Neural cell (in vitro differentiated cells): ENCODE measurements at regions not wholly inside any gene's neighbourhood (a gene's known extent, or its start where the extent isn't known, plus 50 kb on each side); places are given as distances from the start of the nearest gene placed in this dataset.

Experiments used
- CTCF ChIP-seq: fragments of 450-650 bp; IDR thresholded peaks from 2 replicates; pipeline ENCODE4 v1.5.1; 2014; ENCODE audit warnings: antibody characterized with exemption, mild to moderate bottlenecking, moderate library complexity; ENCODE audit not compliant: poor library complexity, severe bottlenecking
- EP300 ChIP-seq: fragments of 450-650 bp; conservative IDR thresholded peaks from 2 replicates; pipeline ENCODE4 v1.6.1; 2014; ENCODE audit warnings: antibody characterized with exemption, mild to moderate bottlenecking, moderate library complexity; ENCODE audit not compliant: poor library complexity, severe bottlenecking
- EZH2 ChIP-seq: fragments of 200-600, 300-800 bp; shearing (Covaris generic), sonication (generic); IDR thresholded peaks from 2 replicates; pipeline ENCODE4 v1.6.1; 2014; ENCODE audit warnings: antibody characterized with exemption, low read length, borderline replicate concordance, mild to moderate bottlenecking; ENCODE audit not compliant: insufficient read depth, poor library complexity, severe bottlenecking
- MXI1 ChIP-seq: fragments of 450-650 bp; conservative IDR thresholded peaks from 2 replicates; pipeline ENCODE4 v1.6.1; 2014; ENCODE audit warnings: antibody characterized with exemption, mild to moderate bottlenecking; ENCODE audit not compliant: poor library complexity, severe bottlenecking
- POLR2AphosphoS5 ChIP-seq: IDR thresholded peaks from 2 replicates; pipeline ENCODE4 v1.6.1; 2012
- REST ChIP-seq: IDR thresholded peaks from 2 replicates; pipeline ENCODE4 v1.6.1; 2012; ENCODE audit warnings: borderline replicate concordance
- SMC3 ChIP-seq: fragments of 450-650 bp; conservative IDR thresholded peaks from 2 replicates; pipeline ENCODE4 v1.6.1; 2014; ENCODE audit warnings: antibody characterized with exemption, mild to moderate bottlenecking, moderate library complexity; ENCODE audit not compliant: poor library complexity
- TAF1 ChIP-seq: IDR thresholded peaks from 2 replicates; pipeline ENCODE4 v1.6.1; 2012; ENCODE audit warnings: low read depth

GRCh38 chr13:50290186-50290585 is 274.9 kb downstream of the KCNRG start:
- TF ChIP-seq CTCF (no peak), POLR2AphosphoS5 (no peak), REST (no peak), MXI1 (no peak), EZH2 (no peak), SMC3 (no peak), EP300 (no peak), TAF1 (no peak)
